ENCODE measurements at regions not wholly inside any gene's neighbourhood (a gene's known extent, or its start where the extent isn't known, plus 50 kb on each side); places are given as distances from the start of the nearest gene placed in this dataset.

DNA sequence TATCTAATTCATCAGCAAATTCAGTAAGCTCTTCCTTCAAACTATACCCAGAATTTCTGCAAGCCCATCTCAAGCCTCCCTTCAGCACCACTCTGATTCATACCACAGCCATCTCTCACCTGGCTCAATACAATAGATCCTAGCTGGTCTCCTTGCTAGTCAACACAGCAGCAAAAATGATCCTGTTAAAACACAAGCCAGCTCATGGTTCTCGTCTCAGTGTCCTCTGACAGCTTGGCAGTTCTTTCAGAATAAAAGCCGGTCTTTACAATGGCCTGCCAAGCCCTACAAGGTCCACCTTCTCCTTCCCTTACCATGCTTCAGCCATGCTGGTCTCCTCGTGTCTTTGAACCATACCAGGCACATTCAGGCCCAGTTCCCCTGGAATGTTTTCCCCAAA is 296.9 kb upstream of the RND3 start:
- no peak for TF ChIP-seq CTCF (IDR thresholded peaks at IDR 0.05)
- ATAC-seq, result no peak
- intact Hi-C loops (cut with DNase I), result no loop called here
- Histone ChIP-seq H3K4me1 (no peaks in the 10 kb centered on the region), H3K9me3 (no peaks in the 10 kb centered on the region), H3K27ac (no peak overlapping the region), H3K4me3 (no peak overlapping the region), H3K36me3 (no peaks in the 10 kb centered on the region), H3K27me3 (ENCODE audit: low read depth) (no peaks in the 10 kb centered on the region)
- no peak for DNase-seq

DNA sequence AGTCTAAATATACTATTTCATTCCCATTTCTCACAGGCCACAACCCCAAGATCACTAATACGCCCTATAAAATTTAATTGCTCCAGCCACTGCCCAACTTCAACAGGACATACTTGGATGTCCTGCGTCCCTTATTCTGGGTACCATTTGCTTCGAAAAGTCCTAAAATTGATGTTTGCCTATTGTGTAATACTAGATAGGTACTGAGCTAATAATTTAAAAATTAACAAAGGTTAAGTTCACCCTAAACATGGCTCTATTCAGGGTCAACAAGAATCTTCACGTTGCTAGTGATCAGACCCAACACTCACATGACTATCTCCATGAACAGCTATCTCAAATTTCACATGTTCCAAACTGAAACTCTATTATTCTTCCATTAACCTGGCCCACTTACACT is 296.4 kb upstream of the RND3 start:
- H3K4me3 ChIP-seq, result no peak overlapping the region
- H3K4me1 ChIP-seq, result no peaks in the 10 kb centered on the region
- H3K27me3 ChIP-seq (ENCODE audit: low read depth), result no peaks in the 10 kb centered on the region
- no peaks in the 10 kb centered on the region for H3K9me3 ChIP-seq
- intact Hi-C loops (cut with DNase I), result no loop called here
- DNase-seq (no peak), ATAC-seq (no peak)
- H3K27ac ChIP-seq, result no peak overlapping the region
- no peak for TF ChIP-seq CTCF (IDR thresholded peaks at IDR 0.05)
- H3K36me3 ChIP-seq, result no peaks in the 10 kb centered on the region

GRCh38 chr2:150783015-150783414 is 295.5 kb upstream of the RND3 start:
- no peaks in the 10 kb centered on the region for H3K27me3 ChIP-seq (ENCODE audit: low read depth)
- H3K4me1 ChIP-seq, result no peaks in the 10 kb centered on the region
- DNase-seq, result no peak
- TF ChIP-seq CTCF (IDR thresholded peaks at IDR 0.05), result no peak
- no peak for ATAC-seq
- H3K4me3 ChIP-seq, result no peak overlapping the region
- intact Hi-C loops (cut with DNase I), result no loop called here
- no peaks in the 10 kb centered on the region for H3K9me3 ChIP-seq
- H3K36me3 ChIP-seq, result no peaks in the 10 kb centered on the region
- no peak overlapping the region for H3K27ac ChIP-seq

- Histone ChIP-seq H3K4me1 (no peaks in the 10 kb centered on the region), H3K27ac (no peak overlapping the region), H3K27me3 (ENCODE audit: low read depth) (no peaks in the 10 kb centered on the region), H3K4me3 (no peak overlapping the region), H3K9me3 (no peaks in the 10 kb centered on the region), H3K36me3 (no peaks in the 10 kb centered on the region)
- DNase-seq (no peak), ATAC-seq (no peak)
- TF ChIP-seq CTCF (IDR thresholded peaks at IDR 0.05), result no peak
- intact Hi-C loops (cut with DNase I), result no loop called here
These were observed 295.1 kb upstream of the RND3 start for GRCh38 chr2:150782613-150783012.

GRCh38 chr2:150781142-150781541 is 293.7 kb upstream of the RND3 start:
- no peak for DNase-seq
- H3K4me1 ChIP-seq, result no peaks in the 10 kb centered on the region

More at GRCh38 chr2:150781142-150781541, 293.7 kb upstream of the RND3 start:
- Histone ChIP-seq H3K4me3 (no peak overlapping the region), H3K36me3 (no peaks in the 10 kb centered on the region), H3K27ac (no peak overlapping the region), H3K9me3 (no peaks in the 10 kb centered on the region), H3K27me3 (ENCODE audit: low read depth) (no peaks in the 10 kb centered on the region)
- TF ChIP-seq CTCF (IDR thresholded peaks at IDR 0.05), result no peak
- intact Hi-C loops (cut with DNase I), result no loop called here
- ATAC-seq, result no peak

Data from lower lobe of right lung (tissue), 2 donors.